HFF-Myc (cell line): ENCODE measurements at regions not wholly inside any gene's neighbourhood (a gene's known extent, or its start where the extent isn't known, plus 50 kb on each side); places are given as distances from the start of the nearest gene placed in this dataset.

ENCODE experiments used
- DNase-seq: peaks from one replicate; pipeline ENCODE4 v3.0.0-alpha.2; 2011; ENCODE audit warnings: low read depth; ENCODE audit errors: extremely low read depth
- H3K4me3 ChIP-seq: replicated peaks from 2 replicates; pipeline ENCODE4 v1.5.1; 2011; ENCODE audit warnings: low read depth, mild to moderate bottlenecking, control low read depth, low read length
- CTCF ChIP-seq: IDR thresholded peaks from 2 replicates; pipeline ENCODE4 v1.5.1; 2012; ENCODE audit warnings: mild to moderate bottlenecking, low read depth, low read length, control low read depth; ENCODE audit errors: missing control alignments

DNA sequence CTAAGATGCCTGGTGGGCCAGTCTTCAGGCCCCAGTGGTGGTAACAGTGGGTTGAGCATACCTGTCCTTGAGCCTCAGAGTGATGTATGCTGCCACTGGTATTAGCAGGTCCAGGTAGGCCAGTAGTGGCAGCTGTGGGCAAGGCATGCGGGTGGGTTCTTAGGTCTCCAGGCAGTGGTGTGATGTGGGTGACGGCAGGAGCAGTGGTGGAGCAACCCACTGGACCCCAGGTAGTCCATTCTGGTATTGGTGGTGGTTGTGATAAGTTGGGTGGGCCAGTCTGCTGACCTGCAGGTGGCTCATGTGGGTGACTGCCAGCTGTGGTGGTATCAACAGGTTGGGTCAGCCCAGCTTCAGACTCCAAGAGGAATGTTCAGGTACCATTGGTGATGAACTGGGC lies 165.0 kb upstream of the GORAB start:
- DNase-seq = no peak
- H3K4me3 ChIP-seq = no peak overlapping the region
- TF ChIP-seq CTCF = no peak

- no peak for TF ChIP-seq CTCF
- DNase-seq = no peak
- no peak overlapping the region for H3K4me3 ChIP-seq
Measured at GRCh38 chr1:170367615-170368014, 164.4 kb upstream of the GORAB start.

- no peak for DNase-seq
- no peak overlapping the region for H3K4me3 ChIP-seq
- no peak for TF ChIP-seq CTCF
Measured at GRCh38 chr1:170369000-170369399, 163.0 kb upstream of the GORAB start.

- DNase-seq = no peak
- H3K4me3 ChIP-seq = no peak overlapping the region
- no peak for TF ChIP-seq CTCF
Measured at GRCh38 chr1:170369417-170369816, 162.5 kb upstream of the GORAB start.

- no peak overlapping the region for H3K4me3 ChIP-seq
- no peak for DNase-seq
- no peak for TF ChIP-seq CTCF
Measured at GRCh38 chr1:170370087-170370486, 161.9 kb upstream of the GORAB start.

DNA sequence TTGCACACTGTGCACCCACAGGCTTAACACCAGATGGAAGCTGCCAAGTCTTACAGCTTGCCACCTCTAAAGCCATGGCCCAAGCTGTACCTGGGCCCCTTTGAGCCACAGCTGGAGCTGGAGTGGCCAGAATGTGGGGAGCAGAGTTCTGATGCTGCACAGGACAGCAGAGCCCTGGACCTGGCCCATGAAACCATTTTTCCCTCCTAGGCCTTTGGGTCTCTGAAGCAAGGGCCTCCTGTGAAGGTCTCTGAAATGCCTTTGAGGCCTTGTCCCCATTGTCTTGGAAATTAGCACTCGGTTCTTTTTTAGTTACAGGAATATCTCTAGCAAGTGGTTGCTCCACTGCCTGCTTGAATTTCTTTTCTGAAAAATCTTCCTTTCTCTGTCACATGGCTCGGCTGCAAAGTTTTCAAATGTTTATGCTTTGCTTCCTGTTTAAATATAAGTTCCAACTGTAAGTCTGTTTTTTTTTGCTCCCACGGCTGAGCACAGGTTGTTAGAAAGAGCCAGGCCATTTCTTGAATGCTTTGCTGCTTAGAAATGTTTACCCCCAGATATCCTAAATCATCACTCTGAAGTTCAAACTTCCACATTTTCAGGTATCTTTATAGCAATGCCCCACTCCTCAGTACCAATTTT lies 156.8 kb upstream of the GORAB start:
- DNase-seq = no peak
- no peak for TF ChIP-seq CTCF
- no peak overlapping the region for H3K4me3 ChIP-seq

DNA sequence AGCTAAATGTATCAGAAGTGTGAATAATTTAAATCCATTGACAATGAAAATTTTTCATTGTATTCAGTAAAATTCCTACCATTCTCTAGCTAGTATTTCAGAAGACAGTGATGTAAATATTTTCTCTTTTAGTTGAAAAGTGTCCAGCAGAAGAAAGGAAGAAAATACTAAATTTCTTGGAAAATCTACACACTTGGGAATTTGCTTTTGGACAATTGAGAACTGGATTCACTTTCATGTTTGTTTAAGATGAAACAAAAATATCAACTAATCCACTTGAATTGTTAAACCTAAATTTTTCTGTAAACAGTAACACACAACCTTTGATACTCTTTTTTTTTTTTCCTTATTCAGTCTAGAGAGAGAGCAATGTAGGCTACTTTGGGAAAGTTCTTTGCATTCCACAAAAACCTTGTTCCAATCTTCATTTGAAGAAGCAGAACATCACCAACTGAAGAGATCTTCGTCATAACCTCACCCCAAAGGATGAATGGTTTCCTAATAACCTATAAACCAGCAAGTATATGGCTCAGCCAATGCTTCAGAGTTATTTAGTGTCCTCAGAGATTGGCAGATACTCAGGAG lies 155.1 kb upstream of the GORAB start:
- TF ChIP-seq CTCF = no peak
- no peak overlapping the region for H3K4me3 ChIP-seq
- no peak for DNase-seq
